ENCODE measurements at regions not wholly inside any gene's neighbourhood (a gene's known extent, or its start where the extent isn't known, plus 50 kb on each side); places are given as distances from the start of the nearest gene placed in this dataset.

- TF ChIP-seq, protein P1, sequence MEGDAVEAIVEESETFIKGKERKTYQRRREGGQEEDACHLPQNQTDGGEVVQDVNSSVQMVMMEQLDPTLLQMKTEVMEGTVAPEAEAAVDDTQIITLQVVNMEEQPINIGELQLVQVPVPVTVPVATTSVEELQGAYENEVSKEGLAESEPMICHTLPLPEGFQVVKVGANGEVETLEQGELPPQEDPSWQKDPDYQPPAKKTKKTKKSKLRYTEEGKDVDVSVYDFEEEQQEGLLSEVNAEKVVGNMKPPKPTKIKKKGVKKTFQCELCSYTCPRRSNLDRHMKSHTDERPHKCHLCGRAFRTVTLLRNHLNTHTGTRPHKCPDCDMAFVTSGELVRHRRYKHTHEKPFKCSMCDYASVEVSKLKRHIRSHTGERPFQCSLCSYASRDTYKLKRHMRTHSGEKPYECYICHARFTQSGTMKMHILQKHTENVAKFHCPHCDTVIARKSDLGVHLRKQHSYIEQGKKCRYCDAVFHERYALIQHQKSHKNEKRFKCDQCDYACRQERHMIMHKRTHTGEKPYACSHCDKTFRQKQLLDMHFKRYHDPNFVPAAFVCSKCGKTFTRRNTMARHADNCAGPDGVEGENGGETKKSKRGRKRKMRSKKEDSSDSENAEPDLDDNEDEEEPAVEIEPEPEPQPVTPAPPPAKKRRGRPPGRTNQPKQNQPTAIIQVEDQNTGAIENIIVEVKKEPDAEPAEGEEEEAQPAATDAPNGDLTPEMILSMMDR (IDR thresholded peaks at IDR 0.05) = no peak
- TF ChIP-seq POLR2A (IDR thresholded peaks at IDR 0.05) = no peak
Measured at GRCh38 chr5:42090162-42090561, 165.1 kb downstream of the FBXO4 start.

All from uterus (tissue), 2 donors.